T-helper 2 cell (primary cell): ENCODE measurements at regions not wholly inside any gene's neighbourhood (a gene's known extent, or its start where the extent isn't known, plus 50 kb on each side); places are given as distances from the start of the nearest gene placed in this dataset.

Experiments used
- DNase-seq, 5 experiments: peaks; one replicate each; pipeline versions ENCODE4 v3.0.0 to v3.0.0-alpha.2; 2012 to 2022

- DNase-seq: no peak
Measured at GRCh38 chr12:20211981-20212421, 156.3 kb upstream of the PDE3A start.

GRCh38 chr12:20212658-20213555, 155.4 kb upstream of the PDE3A start:
- DNase-seq: no peak

- DNase-seq: no peak
Measured at GRCh38 chr12:20213723-20214625, 154.4 kb upstream of the PDE3A start.

GRCh38 chr12:20220339-20220738, 148.0 kb upstream of the PDE3A start:
- peak in 1 of 5 experiments; percentile 5 for DNase-seq

GRCh38 chr12:20232931-20233675, 135.2 kb upstream of the PDE3A start:
- no peak for DNase-seq

- no peak for DNase-seq
Measured at GRCh38 chr12:20234474-20234873, 133.9 kb upstream of the PDE3A start.

GRCh38 chr12:20237091-20237490, 131.2 kb upstream of the PDE3A start:
- no peak for DNase-seq

- no peak for DNase-seq
Measured at GRCh38 chr12:20245491-20245890, 122.8 kb upstream of the PDE3A start.

GRCh38 chr12:20248646-20249045, 119.7 kb upstream of the PDE3A start:
- DNase-seq: no peak

- DNase-seq: no peak
Measured at GRCh38 chr12:20250761-20251160, 117.6 kb upstream of the PDE3A start.

- DNase-seq: no peak
Measured at GRCh38 chr12:20257311-20257710, 111.0 kb upstream of the PDE3A start.

GRCh38 chr12:20259786-20260185, 108.6 kb upstream of the PDE3A start:
- no peak for DNase-seq

- DNase-seq: no peak
Measured at GRCh38 chr12:20260851-20261250, 107.5 kb upstream of the PDE3A start.

- no peak for DNase-seq
Measured at GRCh38 chr12:20262119-20262518, 106.2 kb upstream of the PDE3A start.

- no peak for DNase-seq
Measured at GRCh38 chr12:20264026-20264425, 104.3 kb upstream of the PDE3A start.

GRCh38 chr12:20264608-20265114, 103.7 kb upstream of the PDE3A start:
- DNase-seq: no peak

GRCh38 chr12:20268121-20268732, 100.1 kb upstream of the PDE3A start:
- DNase-seq: no peak

GRCh38 chr12:20268771-20269170, 99.6 kb upstream of the PDE3A start:
- DNase-seq: no peak

GRCh38 chr12:20269337-20270067, 98.8 kb upstream of the PDE3A start:
- DNase-seq: no peak

- DNase-seq: no peak
Measured at GRCh38 chr12:20270557-20270956, 97.8 kb upstream of the PDE3A start.

- DNase-seq: no peak
Measured at GRCh38 chr12:20272161-20272560, 96.2 kb upstream of the PDE3A start.
